NT2/D1 (cell line): ENCODE measurements at regions not wholly inside any gene's neighbourhood (a gene's known extent, or its start where the extent isn't known, plus 50 kb on each side); places are given as distances from the start of the nearest gene placed in this dataset.

Experiments used
- YY1 ChIP-seq: IDR thresholded peaks from 2 replicates; pipeline ENCODE4 v1.6.1; 2011; ENCODE audit not compliant: insufficient read length, insufficient read depth
- ZNF274 ChIP-seq: IDR thresholded peaks from 2 replicates; pipeline ENCODE4 v1.6.1; 2011; ENCODE audit warnings: mild to moderate bottlenecking, low read depth, low read length

DNA sequence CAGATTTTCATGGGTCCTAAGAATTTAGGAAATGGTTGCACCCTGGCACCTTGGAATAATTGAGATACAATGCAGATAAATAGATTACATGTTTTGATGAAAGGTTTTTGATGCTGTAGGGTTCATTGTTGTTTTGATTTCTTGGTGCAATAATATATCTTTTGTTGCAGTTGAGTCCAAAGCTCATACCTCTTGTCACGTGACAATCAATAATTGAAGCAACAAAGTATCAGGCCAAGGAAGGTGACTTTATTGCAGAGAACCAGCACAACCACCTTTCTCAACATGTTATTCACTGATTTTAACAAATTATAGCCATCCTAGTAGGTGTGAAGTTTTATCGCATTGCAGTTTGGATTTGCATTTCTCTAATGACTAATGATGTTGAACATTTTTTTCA lies 285.5 kb upstream of the SLCO3A1 start:
- no peak for TF ChIP-seq ZNF274
- no peak for TF ChIP-seq YY1
